Sigmoid colon (tissue), 6 donors: ENCODE measurements at regions not wholly inside any gene's neighbourhood (a gene's known extent, or its start where the extent isn't known, plus 50 kb on each side); places are given as distances from the start of the nearest gene placed in this dataset.

ENCODE experiments used
- DNase-seq: peaks from one replicate; pipeline ENCODE4 v3.0.0-alpha.2; 2019
- H3K27ac ChIP-seq, 4 donors: fragments of 200-600 bp; sonication (generic); one replicate each; pipeline ENCODE4 v1.5.1; 2016 to 2019; ENCODE audit warnings: mild to moderate bottlenecking in 1 of 4
- H3K27me3 ChIP-seq, 3 donors: fragments of 200-600 bp; sonication (generic); one replicate each; pipeline ENCODE4 v1.5.1; 2019; ENCODE audit warnings: mild to moderate bottlenecking in 1 of 3
- H3K36me3 ChIP-seq, 4 donors: fragments of 200-600 bp; sonication (generic); one replicate each; pipeline ENCODE4 v1.5.1; 2016 to 2019
- H3K4me1 ChIP-seq, 4 donors: fragments of 200-600 bp; sonication (generic); one replicate each; pipeline ENCODE4 v1.5.1; 2017 to 2019
- H3K4me3 ChIP-seq, 4 donors: fragments of 200-600 bp; sonication (generic); one replicate each; pipeline ENCODE4 v1.5.1; 2017 to 2019; ENCODE audit warnings: mild to moderate bottlenecking in 2 of 4, moderate library complexity in 1 of 4
- H3K9me3 ChIP-seq, 4 donors: fragments of 200-600 bp in 3 of 4; sonication (generic) in 3 of 4; one replicate each; pipeline versions ENCODE4 v1.5.1 to v1.6.1; 2013 to 2019
- EP300 ChIP-seq, 4 donors: sonication (generic); formaldehyde crosslinking; IDR thresholded peaks; one replicate each; pipeline ENCODE4 v1.6.1; 2017; ENCODE audit warnings: antibody characterized with exemption in 4 of 4
- POLR2A ChIP-seq, 2 donors: fragments of 450-650 bp; IDR thresholded peaks; one replicate each; pipeline ENCODE4 v1.6.1; 2016; ENCODE audit warnings: antibody characterized with exemption in 2 of 2, mild to moderate bottlenecking in 2 of 2, moderate library complexity in 2 of 2
- POLR2AphosphoS5 ChIP-seq, 4 donors: sonication (generic); formaldehyde crosslinking; IDR thresholded peaks; one replicate each; pipeline ENCODE4 v1.6.1; 2017; ENCODE audit warnings: antibody characterized with exemption in 4 of 4
- WGBS, 2 donors: extraction: QIAGEN DNeasy Blood & Tissue Kit; methylation state at CpG; one replicate each; pipeline ENCODE4 v1.1.7; 2013; 5-methylcytosine and 5-hydroxymethylcytosine counted together
- intact Hi-C: fragments of 100-400 bp; cut with DNase I; formaldehyde crosslinking; loops from one replicate; pipeline ENCODE4 v1.15.1; 2023
- TF ChIP-seq, protein P1 (sequence below), 4 experiments: fragments of 450-650 bp in 3 of 4; fragments of 200-600 bp in 1 of 4; IDR thresholded peaks; one replicate each; pipeline ENCODE4 v1.5.1; 2016 to 2019; ENCODE audit warnings: antibody characterized with exemption in 4 of 4, mild to moderate bottlenecking in 3 of 4, moderate library complexity in 2 of 4
- donor health status: healthy with polysubstance abuse.
- donor health status: healthy.

DNA sequence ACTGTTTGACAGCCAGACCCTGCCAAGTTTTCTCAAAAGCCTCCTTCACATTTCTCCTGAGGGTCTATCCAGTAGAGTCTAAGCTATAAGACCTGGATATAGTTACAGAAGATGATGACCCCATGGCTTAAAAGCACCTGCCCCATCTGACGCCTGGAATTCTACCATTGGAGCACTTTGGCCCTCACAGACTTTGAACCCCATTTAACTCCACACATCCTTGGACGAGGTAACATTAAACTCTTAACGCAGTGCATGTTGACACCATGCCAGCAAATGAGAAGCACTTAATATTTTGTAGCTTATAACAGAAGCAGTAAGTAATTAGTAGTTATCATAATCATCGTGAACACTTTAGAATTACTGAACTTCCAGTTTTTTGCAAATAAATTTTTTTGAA lies 61.9 kb upstream of the SMNDC1 start:
- 36 to 79% methylated on average over 4 of the region's 4 CpGs for WGBS, 2 donors
- no peak for TF ChIP-seq POLR2AphosphoS5 (IDR thresholded peaks at IDR 0.05)
- TF ChIP-seq POLR2A (IDR thresholded peaks at IDR 0.05), result no peak
- TF ChIP-seq EP300 (IDR thresholded peaks at IDR 0.05), result no peak
- TF ChIP-seq, protein P1, sequence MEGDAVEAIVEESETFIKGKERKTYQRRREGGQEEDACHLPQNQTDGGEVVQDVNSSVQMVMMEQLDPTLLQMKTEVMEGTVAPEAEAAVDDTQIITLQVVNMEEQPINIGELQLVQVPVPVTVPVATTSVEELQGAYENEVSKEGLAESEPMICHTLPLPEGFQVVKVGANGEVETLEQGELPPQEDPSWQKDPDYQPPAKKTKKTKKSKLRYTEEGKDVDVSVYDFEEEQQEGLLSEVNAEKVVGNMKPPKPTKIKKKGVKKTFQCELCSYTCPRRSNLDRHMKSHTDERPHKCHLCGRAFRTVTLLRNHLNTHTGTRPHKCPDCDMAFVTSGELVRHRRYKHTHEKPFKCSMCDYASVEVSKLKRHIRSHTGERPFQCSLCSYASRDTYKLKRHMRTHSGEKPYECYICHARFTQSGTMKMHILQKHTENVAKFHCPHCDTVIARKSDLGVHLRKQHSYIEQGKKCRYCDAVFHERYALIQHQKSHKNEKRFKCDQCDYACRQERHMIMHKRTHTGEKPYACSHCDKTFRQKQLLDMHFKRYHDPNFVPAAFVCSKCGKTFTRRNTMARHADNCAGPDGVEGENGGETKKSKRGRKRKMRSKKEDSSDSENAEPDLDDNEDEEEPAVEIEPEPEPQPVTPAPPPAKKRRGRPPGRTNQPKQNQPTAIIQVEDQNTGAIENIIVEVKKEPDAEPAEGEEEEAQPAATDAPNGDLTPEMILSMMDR (IDR thresholded peaks at IDR 0.05), result no peak

DNA sequence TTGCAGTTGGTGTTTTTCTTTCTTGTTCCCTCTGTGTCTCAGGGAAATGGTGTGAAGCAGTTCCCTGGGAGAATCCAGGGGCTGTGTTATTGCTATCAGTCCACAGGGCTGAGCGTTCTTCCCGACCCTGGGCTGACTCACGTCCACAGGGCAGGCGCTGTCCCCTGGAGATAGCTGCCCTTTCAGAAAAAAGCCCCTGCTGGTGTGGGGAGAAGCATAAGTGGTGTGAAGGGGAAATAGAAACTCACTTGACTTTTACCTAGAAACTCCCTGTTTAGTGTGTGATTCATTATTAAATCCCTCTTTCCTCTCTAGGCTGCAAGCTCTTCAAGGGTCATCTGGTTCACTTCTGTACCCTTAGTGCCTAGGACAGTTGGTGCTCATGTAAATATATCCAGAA lies 63.3 kb upstream of the SMNDC1 start:
- Histone ChIP-seq H3K27me3 (no peaks in the 10 kb centered on the region), H3K36me3 (no peaks in the 10 kb centered on the region), H3K9me3 (no peaks in the 10 kb centered on the region), H3K27ac (no peak overlapping the region), H3K4me3 (no peak overlapping the region), H3K4me1 (no peaks in the 10 kb centered on the region)
- intact Hi-C loops, result no loop called here
- 66 to 81% methylated on average over 4 of the region's 4 CpGs for WGBS, 2 donors
- TF ChIP-seq POLR2A (IDR thresholded peaks at IDR 0.05) (no peak), POLR2AphosphoS5 (IDR thresholded peaks at IDR 0.05) (no peak), EP300 (IDR thresholded peaks at IDR 0.05) (no peak)
- TF ChIP-seq, protein P1 (IDR thresholded peaks at IDR 0.05), result no peak
- DNase-seq, result no peak

More for the DNA sequence above, 61.9 kb upstream of the SMNDC1 start:
- Histone ChIP-seq H3K36me3 (no peaks in the 10 kb centered on the region), H3K4me1 (no peaks in the 10 kb centered on the region), H3K9me3 (no peaks in the 10 kb centered on the region), H3K27ac (no peak overlapping the region), H3K4me3 (no peak overlapping the region), H3K27me3 (no peaks in the 10 kb centered on the region)
- DNase-seq, result no peak
- intact Hi-C loops, result no loop called here

DNA sequence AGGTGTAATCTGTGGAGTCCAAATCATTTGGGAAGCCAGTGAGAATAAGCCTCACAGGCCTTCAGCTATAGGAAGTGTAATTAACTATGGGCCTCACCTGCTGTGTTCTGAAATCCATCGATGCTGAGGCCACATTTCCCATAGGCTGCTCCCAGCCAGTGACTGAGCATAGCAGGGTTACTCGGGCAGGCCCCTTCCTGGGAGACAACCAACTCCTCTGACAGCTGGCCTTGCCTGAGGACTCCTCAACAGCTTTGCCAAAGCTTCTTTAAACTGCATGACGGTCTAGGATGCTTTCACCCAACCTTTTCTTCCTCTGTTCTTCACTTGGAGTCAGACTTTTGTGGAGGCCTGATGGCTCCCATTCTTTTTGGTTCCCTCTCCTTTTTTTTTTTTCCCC lies 63.8 kb upstream of the SMNDC1 start:
- no peak for DNase-seq
- no peaks in the 10 kb centered on the region for H3K27me3 ChIP-seq
- intact Hi-C loops, result no loop called here
- 56 to 59% methylated on average over 3 of the region's 3 CpGs for WGBS, 2 donors
- no peaks in the 10 kb centered on the region for H3K36me3 ChIP-seq
- H3K9me3 ChIP-seq, result no peaks in the 10 kb centered on the region
- H3K4me3 ChIP-seq, result no peak overlapping the region
- H3K4me1 ChIP-seq, result no peaks in the 10 kb centered on the region
- TF ChIP-seq EP300 (IDR thresholded peaks at IDR 0.05) (no peak), POLR2AphosphoS5 (IDR thresholded peaks at IDR 0.05) (no peak), POLR2A (IDR thresholded peaks at IDR 0.05) (no peak)
- TF ChIP-seq, protein P1 (IDR thresholded peaks at IDR 0.05), result no peak
- no peak overlapping the region for H3K27ac ChIP-seq

DNA sequence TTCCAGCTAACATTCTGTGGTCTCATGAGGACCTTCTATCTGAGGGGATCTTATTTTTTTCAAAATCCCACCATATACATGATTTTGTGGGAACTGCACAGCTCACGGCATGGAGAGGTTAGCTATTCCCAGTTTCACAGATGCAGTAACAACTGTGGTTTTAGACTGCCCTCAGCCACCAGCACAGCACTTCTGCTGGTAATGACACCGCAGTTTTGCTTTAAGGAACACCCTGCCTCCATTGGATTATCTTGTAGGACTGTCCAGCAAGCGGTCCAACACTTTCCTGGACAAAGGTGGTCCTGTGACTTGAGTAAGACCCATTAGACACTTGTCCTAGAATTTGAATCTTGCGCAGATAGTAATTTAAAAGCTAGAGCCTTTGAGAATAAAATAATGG lies 65.3 kb upstream of the SMNDC1 start:
- intact Hi-C loops, result no loop called here
- Histone ChIP-seq H3K4me3 (no peak overlapping the region), H3K4me1 (no peaks in the 10 kb centered on the region), H3K27me3 (no peaks in the 10 kb centered on the region), H3K27ac (no peak overlapping the region), H3K9me3 (no peaks in the 10 kb centered on the region), H3K36me3 (no peaks in the 10 kb centered on the region)
- WGBS, 2 donors, result 79 to 93% methylated on average over 4 of the region's 4 CpGs
- TF ChIP-seq POLR2A (IDR thresholded peaks at IDR 0.05) (no peak), POLR2AphosphoS5 (IDR thresholded peaks at IDR 0.05) (no peak), EP300 (IDR thresholded peaks at IDR 0.05) (no peak)
- TF ChIP-seq, protein P1 (IDR thresholded peaks at IDR 0.05), result no peak
- no peak for DNase-seq

DNA sequence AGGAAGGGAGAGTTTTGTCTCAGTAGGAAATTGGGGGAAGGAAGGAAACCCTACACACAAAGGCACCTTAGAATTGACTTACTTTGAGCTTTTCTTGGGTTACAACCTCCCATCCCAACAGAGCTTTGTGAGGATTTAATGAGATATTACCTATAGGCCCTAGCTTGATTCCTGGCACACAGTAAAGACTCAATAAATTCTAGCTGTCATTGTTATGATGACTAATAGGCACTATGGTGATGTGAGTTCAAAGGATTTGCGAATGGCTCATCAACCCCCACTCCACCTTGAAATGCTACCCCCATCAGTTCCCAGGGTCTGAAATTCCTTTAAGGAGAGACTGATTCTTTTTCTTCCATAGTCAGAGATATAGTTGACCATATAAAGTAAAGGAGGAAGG lies 67.9 kb upstream of the SMNDC1 start:
- intact Hi-C loops, result no loop called here
- H3K27me3 ChIP-seq, result no peaks in the 10 kb centered on the region
- no peaks in the 10 kb centered on the region for H3K4me1 ChIP-seq
- 65 to 86% methylated on average over 1 of the region's 1 CpG for WGBS, 2 donors
- TF ChIP-seq POLR2AphosphoS5 (IDR thresholded peaks at IDR 0.05), result no peak
- TF ChIP-seq POLR2A (IDR thresholded peaks at IDR 0.05), result no peak
- TF ChIP-seq, protein P1 (IDR thresholded peaks at IDR 0.05), result no peak
- TF ChIP-seq EP300 (IDR thresholded peaks at IDR 0.05), result no peak
- H3K27ac ChIP-seq, result no peak overlapping the region
- no peak for DNase-seq
- H3K36me3 ChIP-seq, result no peaks in the 10 kb centered on the region
- no peak overlapping the region for H3K4me3 ChIP-seq
- no peaks in the 10 kb centered on the region for H3K9me3 ChIP-seq
